ENCODE measurements at regions not wholly inside any gene's neighbourhood (a gene's known extent, or its start where the extent isn't known, plus 50 kb on each side); places are given as distances from the start of the nearest gene placed in this dataset.

DNA sequence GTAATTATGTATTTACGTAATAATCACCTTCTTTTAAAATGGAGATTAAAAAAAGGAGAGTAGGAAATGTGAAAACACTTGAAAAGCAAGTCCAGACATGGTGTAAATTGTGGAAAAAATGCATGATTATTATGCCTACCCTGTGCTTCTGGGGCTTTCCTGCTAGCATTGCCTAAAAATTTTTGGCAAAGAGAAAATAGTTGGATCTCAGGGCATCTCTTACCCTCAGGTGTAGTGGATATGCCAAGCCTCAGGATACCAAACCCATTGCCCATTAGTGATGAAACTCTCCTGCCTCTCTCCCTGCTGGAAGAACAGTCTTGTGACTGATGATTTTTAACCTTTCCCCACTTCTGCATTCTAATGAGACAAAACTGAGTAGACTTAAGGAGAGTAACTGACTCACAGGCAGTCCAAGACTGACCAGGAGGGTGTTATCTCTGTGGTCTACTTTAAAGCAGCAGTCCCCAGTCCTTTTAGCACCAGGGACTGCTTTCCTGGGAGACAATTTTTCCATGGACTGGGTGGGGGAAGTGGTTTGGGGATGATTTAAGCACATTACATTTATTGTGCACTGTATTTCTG, 174.6 kb downstream of the ZNF330 start:
- no peak for TF ChIP-seq SREBF2 (IDR thresholded peaks at IDR 0.05)
- TF ChIP-seq E2F6 (IDR thresholded peaks at IDR 0.05; ENCODE audit: borderline replicate concordance, low read depth), result no peak
- TF ChIP-seq HMGXB4 (CRISPR knock-in tag; IDR thresholded peaks at IDR 0.05; ENCODE audit: borderline replicate concordance), result no peak
- TF ChIP-seq, protein P1, sequence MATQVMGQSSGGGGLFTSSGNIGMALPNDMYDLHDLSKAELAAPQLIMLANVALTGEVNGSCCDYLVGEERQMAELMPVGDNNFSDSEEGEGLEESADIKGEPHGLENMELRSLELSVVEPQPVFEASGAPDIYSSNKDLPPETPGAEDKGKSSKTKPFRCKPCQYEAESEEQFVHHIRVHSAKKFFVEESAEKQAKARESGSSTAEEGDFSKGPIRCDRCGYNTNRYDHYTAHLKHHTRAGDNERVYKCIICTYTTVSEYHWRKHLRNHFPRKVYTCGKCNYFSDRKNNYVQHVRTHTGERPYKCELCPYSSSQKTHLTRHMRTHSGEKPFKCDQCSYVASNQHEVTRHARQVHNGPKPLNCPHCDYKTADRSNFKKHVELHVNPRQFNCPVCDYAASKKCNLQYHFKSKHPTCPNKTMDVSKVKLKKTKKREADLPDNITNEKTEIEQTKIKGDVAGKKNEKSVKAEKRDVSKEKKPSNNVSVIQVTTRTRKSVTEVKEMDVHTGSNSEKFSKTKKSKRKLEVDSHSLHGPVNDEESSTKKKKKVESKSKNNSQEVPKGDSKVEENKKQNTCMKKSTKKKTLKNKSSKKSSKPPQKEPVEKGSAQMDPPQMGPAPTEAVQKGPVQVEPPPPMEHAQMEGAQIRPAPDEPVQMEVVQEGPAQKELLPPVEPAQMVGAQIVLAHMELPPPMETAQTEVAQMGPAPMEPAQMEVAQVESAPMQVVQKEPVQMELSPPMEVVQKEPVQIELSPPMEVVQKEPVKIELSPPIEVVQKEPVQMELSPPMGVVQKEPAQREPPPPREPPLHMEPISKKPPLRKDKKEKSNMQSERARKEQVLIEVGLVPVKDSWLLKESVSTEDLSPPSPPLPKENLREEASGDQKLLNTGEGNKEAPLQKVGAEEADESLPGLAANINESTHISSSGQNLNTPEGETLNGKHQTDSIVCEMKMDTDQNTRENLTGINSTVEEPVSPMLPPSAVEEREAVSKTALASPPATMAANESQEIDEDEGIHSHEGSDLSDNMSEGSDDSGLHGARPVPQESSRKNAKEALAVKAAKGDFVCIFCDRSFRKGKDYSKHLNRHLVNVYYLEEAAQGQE (IDR thresholded peaks at IDR 0.05), result no peak
- TF ChIP-seq ELK1 (IDR thresholded peaks at IDR 0.05; ENCODE audit: low read depth, low read length), result no peak
- TF ChIP-seq PBX3 (IDR thresholded peaks at IDR 0.05), result no peak
- no peak for TF ChIP-seq CBX2 (IDR thresholded peaks at IDR 0.05; ENCODE audit: borderline replicate concordance, low read depth)
- TF ChIP-seq ZFP36 (IDR thresholded peaks at IDR 0.05; ENCODE audit: borderline replicate concordance, partially characterized antibody), result no peak
- no peak for TF ChIP-seq HOXB13 (CRISPR knock-in tag; IDR thresholded peaks at IDR 0.05; ENCODE audit: low read depth)
- TF ChIP-seq, protein P2, sequence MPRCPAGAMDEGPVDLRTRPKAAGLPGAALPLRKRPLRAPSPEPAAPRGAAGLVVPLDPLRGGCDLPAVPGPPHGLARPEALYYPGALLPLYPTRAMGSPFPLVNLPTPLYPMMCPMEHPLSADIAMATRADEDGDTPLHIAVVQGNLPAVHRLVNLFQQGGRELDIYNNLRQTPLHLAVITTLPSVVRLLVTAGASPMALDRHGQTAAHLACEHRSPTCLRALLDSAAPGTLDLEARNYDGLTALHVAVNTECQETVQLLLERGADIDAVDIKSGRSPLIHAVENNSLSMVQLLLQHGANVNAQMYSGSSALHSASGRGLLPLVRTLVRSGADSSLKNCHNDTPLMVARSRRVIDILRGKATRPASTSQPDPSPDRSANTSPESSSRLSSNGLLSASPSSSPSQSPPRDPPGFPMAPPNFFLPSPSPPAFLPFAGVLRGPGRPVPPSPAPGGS (IDR thresholded peaks at IDR 0.05), result no peak
- no peak for TF ChIP-seq SMC3 (IDR thresholded peaks at IDR 0.05)
- no peak for TF ChIP-seq HES2 (IDR thresholded peaks at IDR 0.05)
- no peak for TF ChIP-seq RARB (CRISPR knock-in tag; IDR thresholded peaks at IDR 0.05)
- no peak for TF ChIP-seq MAZ (IDR thresholded peaks at IDR 0.05; ENCODE audit: borderline replicate concordance, low read depth, low read length)
- no peak for TF ChIP-seq ESRRA (IDR thresholded peaks at IDR 0.05; ENCODE audit: borderline replicate concordance, low read length)
- TF ChIP-seq CHD4 (IDR thresholded peaks at IDR 0.05; ENCODE audit: borderline replicate concordance), result no peak
- no peaks in the 10 kb centered on the region for H3K9me3 ChIP-seq
- peaks cover 5% of the 10 kb centered on the region; the same call in 1 of the 3 replicates for H3K4me1 ChIP-seq
- FAIRE-seq, result no peak
- 0 out of 6 replicates have a peak overlapping the region, but pooled peaks of 1 of the 2 experiments have one; percentile 31 for H3K27ac ChIP-seq
- no peak for ATAC-seq
- no peak overlapping the region for H3K4me2 ChIP-seq
- CTCF ChIA-PET, result no interaction called here
- DNase-seq (ENCODE audit: low read depth in 1 of 2, low spot score in 1 of 2), result no peak
- no peak overlapping the region for H3K4me3 ChIP-seq
- 81% methylated on average over 1 of the region's 1 CpG for WGBS (ENCODE audit: missing lambda C conversion rate)
- POLR2A ChIA-PET, result no interaction called here
